ENCODE measurements at regions not wholly inside any gene's neighbourhood (a gene's known extent, or its start where the extent isn't known, plus 50 kb on each side); places are given as distances from the start of the nearest gene placed in this dataset.

DNA sequence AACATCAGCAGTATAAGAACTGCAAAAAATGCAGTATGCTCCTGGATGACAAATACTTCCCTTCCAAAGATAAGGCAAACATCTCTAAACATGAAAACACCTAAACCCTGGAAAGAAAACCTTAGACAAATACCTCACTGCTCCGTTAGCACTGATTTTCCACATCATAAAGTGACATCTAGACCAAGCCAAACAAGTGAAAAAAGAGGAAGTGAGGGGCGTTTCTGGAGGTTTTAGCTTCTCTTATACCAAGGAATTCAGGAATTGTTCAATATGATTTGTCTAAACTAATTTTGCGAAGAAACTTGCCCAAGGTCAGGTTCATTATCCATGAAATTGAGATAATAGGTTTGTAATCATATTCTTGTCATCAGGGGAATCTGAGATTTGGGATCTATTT is 279.7 kb downstream of the ADRA2A start:
- DNase-seq, result no peak

GRCh38 chr10:111357859-111358258 is 281.0 kb downstream of the ADRA2A start:
- DNase-seq, result no peak

DNA sequence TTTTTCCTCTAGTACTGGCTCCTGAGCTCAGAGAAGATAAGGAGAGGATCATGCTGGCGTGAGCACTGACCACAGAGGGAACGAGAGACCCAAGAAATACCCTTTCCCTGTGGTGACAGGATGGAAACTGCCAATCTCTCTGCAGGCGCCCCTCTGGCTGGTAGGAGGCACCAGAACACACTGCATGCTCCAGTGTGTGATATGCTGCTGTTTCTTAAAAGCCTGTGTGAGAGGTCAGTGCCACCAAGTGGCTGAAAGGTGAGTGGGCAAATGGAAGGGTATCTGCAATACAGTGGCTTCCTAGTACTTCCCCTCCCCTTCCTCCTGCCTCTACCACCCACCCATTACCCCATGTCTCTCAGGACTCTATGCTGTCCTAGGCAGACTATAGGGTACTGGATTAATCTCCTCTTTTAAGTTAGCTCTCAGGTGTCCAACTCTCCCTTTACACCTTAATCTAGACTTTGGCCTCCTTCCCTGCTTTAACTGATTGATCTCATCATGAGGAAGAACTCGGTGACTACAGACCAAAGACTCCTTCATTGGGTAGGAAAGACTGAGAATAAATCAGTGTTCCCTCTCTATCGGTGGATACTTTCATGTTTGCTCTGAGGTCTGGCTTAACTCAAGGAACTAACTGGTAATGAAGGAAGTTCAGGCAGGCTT is 283.6 kb downstream of the ADRA2A start:
- DNase-seq, result no peak

- DNase-seq, result no peak
Observed at GRCh38 chr10:111367531-111367930, 290.7 kb downstream of the ADRA2A start.

DNA sequence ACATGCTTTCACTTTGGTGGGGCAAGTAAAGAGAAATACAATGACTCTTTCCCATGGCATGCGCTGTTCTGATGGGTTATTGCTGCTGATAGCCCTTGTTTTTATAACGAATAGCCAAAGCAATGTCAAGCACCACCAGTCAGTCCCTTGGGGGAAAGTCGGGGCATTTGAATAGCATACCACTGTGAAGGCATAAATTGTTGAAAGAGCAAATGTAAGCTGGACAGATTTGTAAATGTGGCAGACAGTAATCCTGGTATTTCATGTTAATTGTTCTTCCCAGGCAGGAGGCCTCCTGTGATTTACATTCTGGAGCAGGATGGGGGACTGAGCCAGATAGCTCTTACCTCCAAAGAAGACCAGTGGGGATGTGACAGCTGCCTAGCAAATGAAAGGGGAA is 293.3 kb downstream of the ADRA2A start:
- no peak for DNase-seq

GRCh38 chr10:111373696-111374095 is 296.9 kb downstream of the ADRA2A start:
- no peak for DNase-seq

DNA sequence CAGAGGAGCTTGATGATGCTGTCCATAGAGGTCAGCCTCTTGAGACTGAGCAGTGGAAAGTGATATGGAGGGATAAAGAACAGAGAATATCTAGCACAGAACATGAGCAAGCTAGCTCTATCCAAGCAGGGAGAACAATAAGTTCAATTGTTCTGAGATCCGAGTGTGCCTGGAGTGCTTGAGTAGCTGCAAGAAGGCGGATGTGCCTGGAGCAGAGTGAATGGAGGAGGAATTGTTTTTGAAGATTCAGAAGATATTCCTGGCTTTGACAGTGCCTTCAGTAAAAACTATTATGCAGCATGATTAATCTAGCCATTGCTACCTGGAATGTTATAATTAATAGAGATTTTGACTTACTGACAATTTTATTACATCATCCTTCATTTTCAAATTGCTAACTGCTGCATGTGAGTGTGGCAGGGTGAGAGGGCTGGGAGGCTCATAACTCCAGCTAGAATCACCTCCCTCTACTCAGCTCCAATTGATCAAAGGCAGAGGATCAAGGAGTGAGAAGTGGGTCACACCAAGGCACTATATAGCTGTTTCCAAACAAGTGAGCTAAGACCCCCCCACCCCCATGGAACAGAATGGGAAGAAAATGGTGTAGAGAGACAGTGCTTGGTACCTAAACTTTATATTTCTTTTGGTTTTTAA is 302.8 kb downstream of the ADRA2A start:
- DNase-seq, result no peak

DNA sequence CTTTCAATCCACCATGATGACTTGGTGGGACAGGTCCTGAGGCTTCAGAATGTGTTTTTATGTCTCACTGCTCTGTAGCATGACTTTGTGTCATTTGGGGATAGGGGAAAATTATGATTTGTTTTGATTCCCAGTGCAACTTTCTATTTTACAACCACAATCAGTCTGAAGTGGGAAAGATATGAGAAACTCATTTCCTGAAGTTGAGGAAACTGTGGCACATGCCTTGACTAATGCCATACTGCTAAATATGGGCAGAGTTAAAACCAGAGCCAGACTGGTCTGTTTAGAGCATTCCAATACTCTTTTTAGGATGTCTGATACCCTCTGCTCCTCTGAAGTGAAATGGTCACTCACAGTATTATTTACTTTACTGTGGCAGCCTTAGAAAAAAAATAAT is 307.7 kb downstream of the ADRA2A start:
- DNase-seq, result no peak

DNA sequence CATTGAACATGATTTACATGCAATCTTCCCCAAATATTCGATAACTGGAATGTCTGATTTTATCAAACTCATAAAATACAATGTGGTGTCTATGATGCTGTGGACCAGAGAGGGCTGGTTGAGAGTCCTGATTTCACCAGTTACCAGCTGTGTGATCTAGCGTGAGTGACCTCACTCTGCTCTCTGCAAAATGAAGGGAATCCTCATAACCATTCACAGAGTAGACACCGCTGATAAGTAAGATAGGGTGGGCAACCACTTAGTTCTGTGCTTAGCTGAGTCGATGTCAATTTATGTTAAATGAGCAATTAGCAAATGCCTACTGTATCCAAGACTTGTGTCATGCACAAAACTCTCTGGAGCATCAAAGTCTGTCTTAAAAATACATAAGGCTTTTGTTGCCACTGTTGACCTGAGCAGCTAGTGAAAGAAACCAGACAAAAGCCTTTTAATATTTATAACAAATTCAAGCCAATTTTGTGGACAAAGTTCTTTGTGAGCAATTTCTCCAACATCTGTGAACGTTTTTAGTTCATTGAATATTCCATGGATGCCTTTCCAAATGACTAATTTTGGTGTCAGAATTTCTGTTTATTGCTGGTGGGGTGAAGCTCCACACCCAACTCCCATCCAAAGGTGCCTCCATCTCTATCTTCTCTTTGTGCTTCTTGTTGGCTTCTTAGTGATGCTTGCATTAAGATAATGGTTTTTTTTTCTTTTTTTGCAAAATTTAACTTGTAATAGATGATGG is 314.2 kb downstream of the ADRA2A start:
- DNase-seq, result no peak

DNA sequence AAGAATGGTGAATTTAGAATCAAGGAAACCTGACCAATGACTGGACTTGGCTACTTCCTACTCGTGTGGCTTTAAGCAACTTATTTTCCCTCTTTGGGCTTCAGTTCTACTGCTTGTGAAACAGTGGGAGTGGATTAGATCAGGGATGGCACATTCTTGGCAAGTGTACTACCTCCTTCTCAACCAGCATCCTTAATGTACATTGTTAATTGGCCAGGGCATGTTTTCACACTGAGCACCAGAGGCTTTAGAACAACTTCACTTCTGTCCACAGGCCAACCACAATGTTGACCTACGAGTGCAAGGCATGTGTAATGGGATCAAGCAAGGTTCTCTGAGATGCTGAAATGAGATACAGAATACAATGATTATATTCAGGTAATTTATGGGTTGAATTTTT is 315.3 kb downstream of the ADRA2A start:
- DNase-seq, result no peak

- DNase-seq, result no peak
Observed at GRCh38 chr10:111392910-111393309, 316.1 kb downstream of the ADRA2A start.

- DNase-seq, result no peak
Observed at GRCh38 chr10:111410740-111411139, 333.9 kb downstream of the ADRA2A start.

GRCh38 chr10:111425459-111425858 is 348.6 kb downstream of the ADRA2A start:
- DNase-seq, result no peak

DNA sequence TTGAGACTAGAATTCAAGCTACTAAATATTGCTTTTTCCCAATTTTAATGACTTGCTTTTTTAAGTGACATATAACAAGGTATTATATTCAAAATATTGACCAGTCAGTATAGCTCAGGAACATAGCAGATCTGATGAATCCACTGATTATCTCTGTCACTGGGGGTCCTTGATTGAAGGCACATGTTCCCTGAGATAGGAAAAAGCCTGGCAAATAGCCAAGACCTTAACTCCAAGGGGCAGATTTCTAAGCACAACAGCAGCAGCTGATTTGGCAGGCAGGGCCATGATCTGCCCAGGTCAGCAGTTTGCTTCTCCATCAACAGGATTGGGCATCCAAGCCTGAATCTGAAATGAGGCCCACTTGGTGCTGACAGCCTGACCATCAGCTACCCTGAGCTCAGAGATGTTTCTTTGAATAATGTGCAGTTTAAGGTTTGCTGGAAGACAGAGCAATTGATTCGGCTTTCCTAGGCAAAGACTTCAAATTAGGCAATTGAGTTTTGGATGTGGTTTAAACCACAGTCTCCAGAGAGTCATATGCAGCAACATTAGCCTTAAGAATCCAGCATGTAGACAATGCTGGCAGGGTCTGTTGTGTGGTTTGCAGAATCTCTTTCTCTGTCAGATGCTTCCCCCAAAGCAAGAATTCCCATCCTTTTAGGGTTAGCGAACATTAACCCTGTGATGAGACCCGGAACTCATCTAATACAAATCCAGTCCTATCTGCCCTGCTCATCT is 352.6 kb downstream of the ADRA2A start:
- no peak for DNase-seq

DNA sequence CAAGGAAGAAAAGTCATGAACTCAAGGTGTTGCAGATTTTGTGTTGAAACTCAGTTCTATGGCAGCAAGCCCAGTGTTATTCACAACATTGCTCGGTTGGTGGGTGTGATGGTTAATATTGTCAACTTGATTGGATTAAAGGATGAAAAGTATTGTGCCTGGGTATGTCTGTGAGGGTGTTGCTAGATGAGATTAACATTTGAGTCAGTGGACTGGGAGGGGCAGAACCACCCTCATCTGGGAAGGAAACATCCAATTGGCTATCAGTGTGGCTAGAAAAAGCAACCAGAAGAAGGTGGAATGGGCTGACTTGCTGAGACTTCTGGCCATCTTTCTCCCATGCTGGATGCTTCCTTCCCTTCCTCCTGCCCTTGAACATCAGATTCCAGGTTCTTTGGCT is 353.2 kb downstream of the ADRA2A start:
- DNase-seq, result no peak

GRCh38 chr10:111432588-111432987 is 355.8 kb downstream of the ADRA2A start:
- no peak for DNase-seq

GRCh38 chr10:111435871-111436270 is 359.0 kb downstream of the ADRA2A start:
- DNase-seq, result no peak

DNA sequence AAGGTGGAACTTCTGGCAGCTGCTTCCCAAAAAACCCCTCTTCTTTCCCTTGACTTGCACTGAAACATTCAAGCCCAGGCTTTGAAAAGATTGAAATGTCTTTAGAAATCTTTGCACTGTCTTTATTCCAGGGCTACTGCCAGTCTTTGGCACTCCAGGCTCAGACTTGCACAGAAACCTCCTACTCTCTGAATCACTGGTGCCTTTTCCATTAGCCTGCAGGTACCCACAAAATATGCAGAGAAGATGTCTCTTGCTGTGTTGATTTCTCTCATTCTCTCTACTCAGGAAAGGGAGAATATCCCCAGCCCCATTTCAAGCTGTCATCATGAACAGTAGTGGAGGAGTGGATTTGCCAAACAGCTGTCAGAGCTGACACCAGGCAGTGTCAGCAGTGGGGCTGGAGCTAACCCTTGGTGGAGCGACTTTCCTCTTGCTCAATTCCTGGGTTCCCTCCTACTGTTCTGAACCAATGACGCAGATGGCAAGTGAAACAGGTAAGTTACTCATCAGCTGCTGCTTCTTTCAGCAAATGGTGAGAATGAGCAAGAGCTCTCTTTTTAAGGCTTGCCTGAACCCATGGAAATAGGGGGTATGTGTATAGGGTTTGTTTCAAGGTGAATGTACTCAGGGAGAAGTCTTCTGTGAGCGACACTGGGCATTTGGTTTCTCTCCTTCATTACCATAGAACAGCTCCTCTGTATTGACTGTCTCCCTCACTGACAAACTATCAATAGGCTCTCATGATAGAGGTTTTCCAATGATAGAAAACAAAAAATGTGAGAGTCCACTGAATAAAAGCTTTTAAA is 362.4 kb downstream of the ADRA2A start:
- no peak for DNase-seq

DNA sequence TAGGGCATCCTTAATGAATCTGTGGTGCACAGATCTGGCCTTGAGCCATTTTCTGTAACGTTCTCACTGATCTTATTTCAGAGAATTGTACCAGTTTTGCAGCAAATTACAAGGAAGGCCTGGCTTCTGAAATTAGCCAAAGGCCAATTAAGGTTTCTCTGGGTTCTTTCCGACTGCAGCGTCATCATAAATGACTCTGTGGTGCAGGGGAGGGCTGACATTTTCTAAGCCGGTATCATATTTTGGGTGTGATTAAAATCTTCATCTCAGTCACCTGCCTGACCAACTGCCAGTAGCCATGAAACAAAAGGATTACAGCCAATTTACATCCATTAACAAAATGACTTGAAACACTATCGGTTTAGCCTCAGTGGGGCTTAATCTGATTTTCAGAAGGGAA is 363.7 kb downstream of the ADRA2A start:
- no peak for DNase-seq

- no peak for DNase-seq
Observed at GRCh38 chr10:111445667-111446066, 368.8 kb downstream of the ADRA2A start.

DNA sequence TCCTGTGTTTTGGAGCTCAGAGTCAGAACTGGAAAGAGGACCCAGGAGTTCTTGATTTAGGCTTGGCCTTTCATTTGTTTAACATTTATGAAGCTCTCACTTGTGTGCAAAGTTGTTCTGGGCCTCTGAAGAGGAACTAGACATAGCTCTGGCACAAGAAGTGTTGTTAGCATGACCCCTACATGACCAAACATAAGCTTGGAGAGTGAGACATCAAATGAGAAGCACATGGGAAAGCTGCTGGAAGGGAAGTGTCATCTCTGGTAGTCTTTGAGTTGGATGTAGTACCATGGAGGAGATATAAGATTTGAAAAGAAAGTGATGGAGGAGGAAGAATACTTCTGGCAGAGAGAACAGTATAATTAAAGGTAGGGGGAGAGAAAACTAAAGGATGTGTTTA is 370.1 kb downstream of the ADRA2A start:
- no peak for DNase-seq

DNA sequence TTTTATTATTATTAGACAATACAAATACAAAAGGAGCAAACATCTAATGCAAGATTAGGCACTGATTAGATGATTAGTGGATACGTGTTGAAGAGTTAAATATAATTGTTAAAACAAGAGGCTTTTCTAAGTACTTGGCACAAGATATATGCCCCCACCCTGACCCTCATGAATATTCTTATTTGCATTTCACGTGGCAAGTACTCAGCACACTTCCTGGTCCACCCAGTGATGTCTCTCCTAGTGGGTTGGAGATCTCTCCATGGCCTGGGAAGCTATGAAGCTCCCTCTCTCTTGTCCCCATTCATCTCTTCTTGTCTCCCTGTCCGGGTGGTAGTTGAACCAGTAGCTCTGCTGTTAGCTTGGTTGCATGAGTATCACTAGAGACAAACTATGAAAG is 375.3 kb downstream of the ADRA2A start:
- DNase-seq, result no peak
